ENCODE measurements at regions not wholly inside any gene's neighbourhood (a gene's known extent, or its start where the extent isn't known, plus 50 kb on each side); places are given as distances from the start of the nearest gene placed in this dataset.

- TF ChIP-seq CTCF (IDR thresholded peaks at IDR 0.05) (no peak), POLR2A (IDR thresholded peaks at IDR 0.05) (no peak)
Measured at GRCh38 chr5:54766748-54767147, 218.6 kb downstream of the ESM1 start.
